SK-N-SH (cell line): ENCODE measurements at regions not wholly inside any gene's neighbourhood (a gene's known extent, or its start where the extent isn't known, plus 50 kb on each side); places are given as distances from the start of the nearest gene placed in this dataset.
"Not testable (repeated sequence)": the region's sequence is repeated elsewhere in the genome, so short reads cannot be mapped to it uniquely, and the experiment has no call there.

Experiments
- EZH2phosphoT487 ChIP-seq: fragments of 200-600 bp; sonication (generic); IDR thresholded peaks from 2 replicates; pipeline ENCODE4 v1.6.1; 2017; ENCODE audit warnings: low read depth, mixed run types, mild to moderate bottlenecking, antibody characterized with exemption, moderate library complexity, borderline replicate concordance
- MEF2A ChIP-seq: IDR thresholded peaks from 2 replicates; pipeline ENCODE4 v1.4.0; 2012; ENCODE audit warnings: low read depth, borderline replicate concordance
- NRF1 ChIP-seq: IDR thresholded peaks from 2 replicates; pipeline ENCODE4 v1.6.1; 2012; ENCODE audit warnings: low read depth, mild to moderate bottlenecking, low read length
- RCOR1 ChIP-seq: fragments of 150-350 bp; IDR thresholded peaks from 2 replicates; pipeline ENCODE4 v1.6.1; 2017; ENCODE audit warnings: antibody characterized with exemption, low read length
- SIN3A ChIP-seq: IDR thresholded peaks from 2 replicates; pipeline ENCODE4 v1.6.1; 2012; ENCODE audit warnings: low read depth, mild to moderate bottlenecking, low read length, moderate library complexity, borderline replicate concordance
- SMC3 ChIP-seq: IDR thresholded peaks from 2 replicates; pipeline ENCODE4 v1.6.1; 2012; ENCODE audit warnings: low read depth, low read length, improper control_type of control experiment
- TEAD4 ChIP-seq: IDR thresholded peaks from 2 replicates; pipeline ENCODE4 v1.4.0; 2012; ENCODE audit warnings: mild to moderate bottlenecking, borderline replicate concordance; ENCODE audit not compliant: insufficient read depth
- YY1 ChIP-seq: IDR thresholded peaks from 2 replicates; pipeline ENCODE4 v1.4.0; 2012; ENCODE audit warnings: low read depth, mild to moderate bottlenecking
- TF ChIP-seq, protein P1 (sequence below): IDR thresholded peaks from 2 replicates; pipeline ENCODE4 v1.4.0; 2012; ENCODE audit warnings: low read depth, borderline replicate concordance
- TF ChIP-seq, protein P2 (sequence below): fragments of 200-600 bp; sonication (generic); IDR thresholded peaks from 2 replicates; pipeline ENCODE4 v1.6.1; 2017; ENCODE audit warnings: antibody characterized with exemption, mild to moderate bottlenecking, moderate library complexity

DNA sequence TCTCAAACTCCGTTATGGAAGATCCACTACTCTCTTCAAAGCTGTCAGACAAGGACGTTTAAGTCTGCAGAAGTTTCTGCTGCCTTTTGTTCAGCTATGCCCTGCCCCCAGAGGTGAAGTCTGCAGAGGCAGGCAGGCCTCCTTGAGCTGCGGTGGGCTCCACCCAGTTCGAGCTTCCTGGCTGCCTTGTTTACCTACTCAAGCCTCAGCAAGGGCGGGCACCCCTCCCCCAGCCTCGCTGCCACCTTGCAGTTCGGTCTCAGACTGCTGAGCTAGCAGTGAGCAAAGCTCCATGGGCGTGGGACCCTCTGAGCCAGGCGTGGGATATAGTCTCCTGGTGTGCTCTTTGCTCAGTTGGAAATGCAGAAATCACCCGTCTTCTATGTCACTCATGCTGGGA lies 65.4 kb downstream of the DSEL start:
- TF ChIP-seq, protein P1, sequence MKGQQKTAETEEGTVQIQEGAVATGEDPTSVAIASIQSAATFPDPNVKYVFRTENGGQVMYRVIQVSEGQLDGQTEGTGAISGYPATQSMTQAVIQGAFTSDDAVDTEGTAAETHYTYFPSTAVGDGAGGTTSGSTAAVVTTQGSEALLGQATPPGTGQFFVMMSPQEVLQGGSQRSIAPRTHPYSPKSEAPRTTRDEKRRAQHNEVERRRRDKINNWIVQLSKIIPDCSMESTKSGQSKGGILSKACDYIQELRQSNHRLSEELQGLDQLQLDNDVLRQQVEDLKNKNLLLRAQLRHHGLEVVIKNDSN, result not testable (repeated sequence)
- TF ChIP-seq SIN3A, TEAD4, SMC3, MEF2A, NRF1, EZH2phosphoT487, RCOR1, YY1: not testable (repeated sequence)
- TF ChIP-seq, protein P2, sequence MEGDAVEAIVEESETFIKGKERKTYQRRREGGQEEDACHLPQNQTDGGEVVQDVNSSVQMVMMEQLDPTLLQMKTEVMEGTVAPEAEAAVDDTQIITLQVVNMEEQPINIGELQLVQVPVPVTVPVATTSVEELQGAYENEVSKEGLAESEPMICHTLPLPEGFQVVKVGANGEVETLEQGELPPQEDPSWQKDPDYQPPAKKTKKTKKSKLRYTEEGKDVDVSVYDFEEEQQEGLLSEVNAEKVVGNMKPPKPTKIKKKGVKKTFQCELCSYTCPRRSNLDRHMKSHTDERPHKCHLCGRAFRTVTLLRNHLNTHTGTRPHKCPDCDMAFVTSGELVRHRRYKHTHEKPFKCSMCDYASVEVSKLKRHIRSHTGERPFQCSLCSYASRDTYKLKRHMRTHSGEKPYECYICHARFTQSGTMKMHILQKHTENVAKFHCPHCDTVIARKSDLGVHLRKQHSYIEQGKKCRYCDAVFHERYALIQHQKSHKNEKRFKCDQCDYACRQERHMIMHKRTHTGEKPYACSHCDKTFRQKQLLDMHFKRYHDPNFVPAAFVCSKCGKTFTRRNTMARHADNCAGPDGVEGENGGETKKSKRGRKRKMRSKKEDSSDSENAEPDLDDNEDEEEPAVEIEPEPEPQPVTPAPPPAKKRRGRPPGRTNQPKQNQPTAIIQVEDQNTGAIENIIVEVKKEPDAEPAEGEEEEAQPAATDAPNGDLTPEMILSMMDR, result not testable (repeated sequence)
